HL-60 (cell line): ENCODE measurements at regions not wholly inside any gene's neighbourhood (a gene's known extent, or its start where the extent isn't known, plus 50 kb on each side); places are given as distances from the start of the nearest gene placed in this dataset.
"Not testable (repeated sequence)": the region's sequence is repeated elsewhere in the genome, so short reads cannot be mapped to it uniquely, and the experiment has no call there.

ENCODE experiments used
- DNase-seq, 2 experiments: peaks; one replicate each; pipeline ENCODE4 v3.0.0-alpha.2; 2010 to 2020; ENCODE audit warnings: low read depth in 1 of 2, low spot score in 1 of 2
- H3K27ac ChIP-seq: fragments of 250-450 bp; sonication (Bioruptor Pico); replicated peaks from 2 replicates; pipeline ENCODE4 v1.5.1; 2020; ENCODE audit warnings: mild to moderate bottlenecking, moderate library complexity
- H3K27me3 ChIP-seq: fragments of 250-450 bp; sonication (Bioruptor Pico); 2 replicates; pipeline ENCODE4 v1.5.1; 2021; ENCODE audit warnings: mild to moderate bottlenecking, moderate library complexity; ENCODE audit not compliant: insufficient read depth, poor library complexity, severe bottlenecking
- H3K4me3 ChIP-seq: replicated peaks from 2 replicates; pipeline ENCODE4 v1.5.1; 2011; ENCODE audit warnings: mild to moderate bottlenecking, control low read depth, low read length; ENCODE audit not compliant: insufficient read depth
- CTCF ChIP-seq: IDR thresholded peaks from one replicate; pipeline ENCODE4 v1.5.1; 2011; ENCODE audit warnings: low read length, control low read depth, inconsistent platforms; ENCODE audit not compliant: insufficient read depth
- GABPA ChIP-seq: IDR thresholded peaks from 2 replicates; pipeline ENCODE4 v1.6.1; 2012; ENCODE audit warnings: low read depth
- POLR2AphosphoS5 ChIP-seq: IDR thresholded peaks from 2 replicates; pipeline ENCODE4 v1.6.1; 2012; ENCODE audit warnings: low read depth
- REST ChIP-seq: IDR thresholded peaks from 2 replicates; pipeline ENCODE4 v1.6.1; 2012; ENCODE audit warnings: low read depth; ENCODE audit not compliant: insufficient replicate concordance
- SPI1 ChIP-seq: IDR thresholded peaks from 2 replicates; pipeline ENCODE4 v1.6.1; 2012; ENCODE audit warnings: low read depth, mild to moderate bottlenecking, borderline replicate concordance

DNA sequence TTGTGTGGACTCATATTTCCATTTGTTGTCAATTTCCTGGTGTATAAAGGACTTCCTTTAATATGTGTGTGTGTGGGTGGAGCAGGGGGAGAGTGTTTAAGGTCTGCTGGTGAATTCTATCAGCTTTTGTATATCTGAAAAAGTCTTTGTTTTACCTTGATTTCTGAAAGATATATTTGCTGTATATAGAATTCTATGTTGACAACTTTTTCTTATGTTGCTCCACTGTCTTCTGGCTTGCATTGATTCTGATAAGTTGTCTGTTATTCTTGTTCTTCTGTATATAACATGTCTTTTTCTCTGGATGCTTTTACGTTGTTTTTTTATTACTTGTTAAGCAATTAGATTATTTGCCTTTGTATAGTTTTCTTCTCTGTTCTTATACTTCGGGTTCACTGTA is 90.0 kb upstream of the CEP162 start:
- no peak overlapping the region for H3K4me3 ChIP-seq
- no peak for DNase-seq
- TF ChIP-seq SPI1 (no peak), POLR2AphosphoS5 (no peak)
- no peaks in the 10 kb centered on the region for H3K27me3 ChIP-seq
- H3K27ac ChIP-seq: no peak overlapping the region

DNA sequence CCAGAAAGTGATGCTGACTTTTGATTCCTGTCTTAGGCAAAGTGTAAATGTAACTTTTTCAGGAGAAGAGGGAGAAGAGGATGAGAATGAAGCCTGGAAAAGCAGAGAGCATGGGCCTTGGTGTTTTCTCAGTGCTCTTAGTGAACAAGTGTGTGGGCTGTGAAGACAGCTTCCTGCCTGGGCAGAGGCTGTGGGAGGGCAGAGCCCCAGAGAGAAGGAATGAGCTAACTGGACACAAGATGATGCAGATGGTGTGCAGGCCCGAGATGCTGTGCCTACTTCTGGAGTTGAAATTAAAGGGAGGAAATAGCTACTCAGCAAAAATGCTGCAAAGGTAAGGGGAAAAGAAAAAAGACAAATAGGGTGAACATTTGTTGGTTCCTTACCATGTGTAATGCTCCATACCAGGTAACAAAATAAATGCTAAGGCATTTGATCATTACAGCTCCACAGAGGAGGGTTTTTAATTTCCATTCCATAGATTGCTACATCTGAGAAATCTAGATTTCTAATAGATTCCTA is 87.0 kb upstream of the CEP162 start:
- no peaks in the 10 kb centered on the region for H3K27me3 ChIP-seq
- H3K27ac ChIP-seq: no peak overlapping the region
- no peak overlapping the region for H3K4me3 ChIP-seq
- DNase-seq: no peak
- TF ChIP-seq GABPA (no peak), REST (no peak), POLR2AphosphoS5 (no peak), CTCF (no peak), SPI1 (no peak)

DNA sequence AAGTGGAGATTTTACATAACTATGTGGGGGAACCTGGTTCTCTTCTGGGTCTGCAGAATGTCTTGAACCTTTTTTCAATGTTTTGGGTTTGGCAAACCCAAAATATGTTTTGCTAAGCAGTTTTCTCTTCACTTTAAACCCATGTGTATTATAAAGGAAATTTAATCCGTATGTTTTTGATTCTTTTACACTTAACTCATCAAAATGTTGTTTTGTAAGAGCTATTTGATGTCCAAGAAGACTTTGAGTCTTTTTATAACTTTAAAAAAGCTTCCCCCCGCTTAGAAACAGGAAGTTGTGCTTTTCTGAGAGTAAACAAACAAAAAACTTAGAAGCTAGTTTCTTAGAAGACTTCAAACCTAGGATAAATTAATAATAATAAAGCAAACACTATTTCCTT is 81.9 kb upstream of the CEP162 start:
- Histone ChIP-seq H3K4me3 (no peak overlapping the region), H3K27ac (no peak overlapping the region), H3K27me3 (no peaks in the 10 kb centered on the region)
- no peak for TF ChIP-seq POLR2AphosphoS5
- no peak for TF ChIP-seq REST
- TF ChIP-seq SPI1: no peak
- no peak for TF ChIP-seq CTCF
- TF ChIP-seq GABPA: no peak
- DNase-seq: no peak

DNA sequence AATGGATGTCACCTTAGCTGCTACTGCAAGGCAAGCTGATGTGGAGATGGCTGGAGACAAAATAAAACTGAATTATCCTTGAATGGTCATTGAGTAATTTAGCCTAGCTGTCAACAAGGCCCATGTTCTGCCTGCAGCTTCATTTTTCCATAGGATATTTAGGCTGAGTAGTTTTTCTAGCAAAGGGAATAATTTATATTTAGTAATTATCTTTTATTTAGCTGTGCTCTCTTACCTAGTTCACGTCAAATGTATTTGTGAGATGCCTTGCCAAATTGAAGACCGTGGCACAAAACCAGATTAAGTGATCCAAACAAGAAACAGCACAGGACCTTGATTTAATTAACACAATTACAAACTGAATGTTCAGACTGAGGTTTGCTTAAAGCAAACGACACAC is 77.4 kb upstream of the CEP162 start:
- H3K27me3 ChIP-seq: no peaks in the 10 kb centered on the region
- no peak overlapping the region for H3K4me3 ChIP-seq
- no peak for TF ChIP-seq REST
- no peak for TF ChIP-seq CTCF
- no peak for TF ChIP-seq POLR2AphosphoS5
- TF ChIP-seq GABPA: no peak
- no peak for TF ChIP-seq SPI1
- no peak overlapping the region for H3K27ac ChIP-seq
- no peak for DNase-seq

DNA sequence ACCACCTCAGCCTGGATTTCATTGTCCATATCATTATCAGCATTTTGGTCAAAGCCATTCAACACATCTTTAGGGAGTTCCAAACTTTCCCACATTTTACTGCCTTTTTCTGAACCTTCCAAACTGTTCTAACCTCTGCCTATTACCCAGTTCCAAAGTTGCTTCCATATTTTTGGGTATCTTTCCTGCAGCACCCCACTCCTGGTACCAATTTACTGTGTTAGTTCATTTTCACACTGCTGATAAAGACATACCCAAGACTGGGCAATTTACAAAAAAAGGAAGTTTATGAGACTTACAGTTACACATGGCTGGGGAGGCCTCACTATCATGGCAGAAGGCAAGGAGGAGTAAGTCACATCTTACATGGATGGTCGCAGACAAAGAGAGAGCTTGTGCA is 63.6 kb upstream of the CEP162 start:
- H3K27me3 ChIP-seq, H3K27ac ChIP-seq, DNase-seq, H3K4me3 ChIP-seq: not testable (repeated sequence)
